Sigmoid colon (tissue), 6 donors: ENCODE measurements at regions not wholly inside any gene's neighbourhood (a gene's known extent, or its start where the extent isn't known, plus 50 kb on each side); places are given as distances from the start of the nearest gene placed in this dataset.

Experiments
- DNase-seq: peaks from one replicate; pipeline ENCODE4 v3.0.0-alpha.2; 2019
- H3K27ac ChIP-seq, 4 donors: fragments of 200-600 bp; sonication (generic); one replicate each; pipeline ENCODE4 v1.5.1; 2016 to 2019; ENCODE audit warnings: mild to moderate bottlenecking in 1 of 4
- H3K27me3 ChIP-seq, 3 donors: fragments of 200-600 bp; sonication (generic); one replicate each; pipeline ENCODE4 v1.5.1; 2019; ENCODE audit warnings: mild to moderate bottlenecking in 1 of 3
- H3K36me3 ChIP-seq, 4 donors: fragments of 200-600 bp; sonication (generic); one replicate each; pipeline ENCODE4 v1.5.1; 2016 to 2019
- H3K4me1 ChIP-seq, 4 donors: fragments of 200-600 bp; sonication (generic); one replicate each; pipeline ENCODE4 v1.5.1; 2017 to 2019
- H3K4me3 ChIP-seq, 4 donors: fragments of 200-600 bp; sonication (generic); one replicate each; pipeline ENCODE4 v1.5.1; 2017 to 2019; ENCODE audit warnings: mild to moderate bottlenecking in 2 of 4, moderate library complexity in 1 of 4
- H3K9me3 ChIP-seq, 4 donors: fragments of 200-600 bp in 3 of 4; sonication (generic) in 3 of 4; one replicate each; pipeline versions ENCODE4 v1.5.1 to v1.6.1; 2013 to 2019
- EP300 ChIP-seq, 4 donors: sonication (generic); formaldehyde crosslinking; IDR thresholded peaks; one replicate each; pipeline ENCODE4 v1.6.1; 2017; ENCODE audit warnings: antibody characterized with exemption in 4 of 4
- POLR2A ChIP-seq, 2 donors: fragments of 450-650 bp; IDR thresholded peaks; one replicate each; pipeline ENCODE4 v1.6.1; 2016; ENCODE audit warnings: antibody characterized with exemption in 2 of 2, mild to moderate bottlenecking in 2 of 2, moderate library complexity in 2 of 2
- POLR2AphosphoS5 ChIP-seq, 4 donors: sonication (generic); formaldehyde crosslinking; IDR thresholded peaks; one replicate each; pipeline ENCODE4 v1.6.1; 2017; ENCODE audit warnings: antibody characterized with exemption in 4 of 4
- WGBS, 2 donors: extraction: QIAGEN DNeasy Blood & Tissue Kit; methylation state at CpG; one replicate each; pipeline ENCODE4 v1.1.7; 2013; 5-methylcytosine and 5-hydroxymethylcytosine counted together
- intact Hi-C: fragments of 100-400 bp; cut with DNase I; formaldehyde crosslinking; loops from one replicate; pipeline ENCODE4 v1.15.1; 2023
- TF ChIP-seq, protein P1 (sequence below), 4 experiments: fragments of 450-650 bp in 3 of 4; fragments of 200-600 bp in 1 of 4; IDR thresholded peaks; one replicate each; pipeline ENCODE4 v1.5.1; 2016 to 2019; ENCODE audit warnings: antibody characterized with exemption in 4 of 4, mild to moderate bottlenecking in 3 of 4, moderate library complexity in 2 of 4
- donor health status: healthy with polysubstance abuse.
- donor health status: healthy.

DNA sequence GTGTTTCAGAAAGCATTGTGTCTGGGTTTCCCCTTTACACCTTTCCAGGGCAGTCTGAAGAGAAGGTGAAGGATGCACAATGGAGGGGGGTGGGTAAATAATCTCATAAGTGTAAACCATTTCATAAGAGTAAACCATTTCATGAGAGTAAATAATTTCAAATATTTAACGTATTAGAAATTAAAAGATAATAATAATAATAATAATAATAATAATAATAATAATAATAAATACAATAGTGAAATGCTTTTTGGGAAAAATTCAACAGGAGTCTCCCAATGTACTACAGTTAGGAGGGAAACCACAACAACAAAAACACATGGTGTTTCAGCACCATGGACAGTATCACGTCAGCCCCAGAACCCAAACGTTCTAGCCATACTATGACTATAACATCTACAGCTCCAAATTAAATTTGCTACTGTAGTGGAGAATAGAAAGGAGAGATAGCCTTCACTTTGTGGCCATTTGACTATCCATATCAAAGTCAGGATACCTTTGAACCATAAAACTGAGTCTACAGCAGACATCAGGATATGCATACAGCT, 691.8 kb downstream of the BCL11B start:
- no peak for DNase-seq
- Histone ChIP-seq H3K27ac (no peak overlapping the region), H3K36me3 (no peaks in the 10 kb centered on the region), H3K27me3 (no peaks in the 10 kb centered on the region), H3K4me1 (no peaks in the 10 kb centered on the region), H3K9me3 (no peaks in the 10 kb centered on the region), H3K4me3 (no peak overlapping the region)
- TF ChIP-seq EP300 (IDR thresholded peaks at IDR 0.05) (no peak), POLR2A (IDR thresholded peaks at IDR 0.05) (no peak), POLR2AphosphoS5 (IDR thresholded peaks at IDR 0.05) (no peak)
- TF ChIP-seq, protein P1, sequence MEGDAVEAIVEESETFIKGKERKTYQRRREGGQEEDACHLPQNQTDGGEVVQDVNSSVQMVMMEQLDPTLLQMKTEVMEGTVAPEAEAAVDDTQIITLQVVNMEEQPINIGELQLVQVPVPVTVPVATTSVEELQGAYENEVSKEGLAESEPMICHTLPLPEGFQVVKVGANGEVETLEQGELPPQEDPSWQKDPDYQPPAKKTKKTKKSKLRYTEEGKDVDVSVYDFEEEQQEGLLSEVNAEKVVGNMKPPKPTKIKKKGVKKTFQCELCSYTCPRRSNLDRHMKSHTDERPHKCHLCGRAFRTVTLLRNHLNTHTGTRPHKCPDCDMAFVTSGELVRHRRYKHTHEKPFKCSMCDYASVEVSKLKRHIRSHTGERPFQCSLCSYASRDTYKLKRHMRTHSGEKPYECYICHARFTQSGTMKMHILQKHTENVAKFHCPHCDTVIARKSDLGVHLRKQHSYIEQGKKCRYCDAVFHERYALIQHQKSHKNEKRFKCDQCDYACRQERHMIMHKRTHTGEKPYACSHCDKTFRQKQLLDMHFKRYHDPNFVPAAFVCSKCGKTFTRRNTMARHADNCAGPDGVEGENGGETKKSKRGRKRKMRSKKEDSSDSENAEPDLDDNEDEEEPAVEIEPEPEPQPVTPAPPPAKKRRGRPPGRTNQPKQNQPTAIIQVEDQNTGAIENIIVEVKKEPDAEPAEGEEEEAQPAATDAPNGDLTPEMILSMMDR (IDR thresholded peaks at IDR 0.05) = no peak
- 10 to 13% methylated on average over 3 of the region's 3 CpGs for WGBS, 2 donors
- intact Hi-C loops = no loop called here

DNA sequence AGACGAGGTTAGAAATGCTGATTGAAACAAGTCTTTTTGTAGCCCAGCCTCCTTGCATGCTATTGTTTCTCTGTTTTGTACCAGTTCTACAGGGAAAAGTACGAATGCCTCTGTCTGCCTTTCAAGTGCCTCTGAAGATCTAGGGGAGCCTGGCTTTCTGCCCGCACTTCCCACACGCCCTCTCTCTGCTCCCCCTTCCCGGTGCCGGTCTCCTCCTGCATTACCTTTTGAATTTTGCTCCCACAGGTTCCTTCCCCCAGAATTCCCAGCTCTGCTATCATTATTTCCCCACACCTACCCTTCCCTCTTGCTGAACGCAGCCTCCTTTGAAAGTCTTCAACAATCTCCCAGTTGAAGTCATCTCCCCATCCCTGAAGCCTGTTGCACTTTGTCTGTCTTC, 689.7 kb downstream of the BCL11B start:
- H3K4me3 ChIP-seq = no peak overlapping the region
- H3K36me3 ChIP-seq = no peaks in the 10 kb centered on the region
- TF ChIP-seq POLR2AphosphoS5 (IDR thresholded peaks at IDR 0.05) (no peak), POLR2A (IDR thresholded peaks at IDR 0.05) (no peak), EP300 (IDR thresholded peaks at IDR 0.05) (no peak)
- TF ChIP-seq, protein P1 (IDR thresholded peaks at IDR 0.05) = no peak
- intact Hi-C loops = no loop called here
- 66 to 79% methylated on average over 7 of the region's 7 CpGs for WGBS, 2 donors
- H3K9me3 ChIP-seq = no peaks in the 10 kb centered on the region
- H3K27me3 ChIP-seq = no peaks in the 10 kb centered on the region
- H3K4me1 ChIP-seq = no peaks in the 10 kb centered on the region
- no peak for DNase-seq
- H3K27ac ChIP-seq = no peak overlapping the region

DNA sequence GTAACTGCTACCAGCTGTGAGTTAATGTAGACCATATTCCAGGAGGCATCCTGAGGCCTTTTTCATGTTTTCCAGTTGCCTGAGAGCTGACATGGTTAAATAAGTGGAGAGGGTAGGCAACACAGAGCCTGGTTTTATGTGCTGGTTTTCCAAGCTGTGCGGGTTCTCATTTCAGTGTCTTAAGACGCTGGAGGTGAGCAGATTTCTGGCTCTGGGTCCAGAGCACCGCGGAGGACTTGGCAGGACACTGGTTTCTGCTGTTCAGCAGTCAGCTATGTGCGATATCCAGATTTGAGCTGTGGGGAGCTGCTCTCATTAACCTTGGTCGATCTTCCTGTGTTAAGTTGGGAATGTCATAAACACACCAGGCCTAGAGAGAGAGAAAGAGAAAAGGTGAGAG, 680.8 kb downstream of the BCL11B start:
- no peaks in the 10 kb centered on the region for H3K36me3 ChIP-seq
- no peak for DNase-seq
- H3K4me3 ChIP-seq = no peak overlapping the region
- no peak overlapping the region for H3K27ac ChIP-seq
- TF ChIP-seq POLR2AphosphoS5 (IDR thresholded peaks at IDR 0.05) = no peak
- TF ChIP-seq EP300 (IDR thresholded peaks at IDR 0.05) = no peak
- TF ChIP-seq, protein P1 (IDR thresholded peaks at IDR 0.05) = no peak
- TF ChIP-seq POLR2A (IDR thresholded peaks at IDR 0.05) = no peak
- H3K27me3 ChIP-seq = no peaks in the 10 kb centered on the region
- intact Hi-C loops = no loop called here
- H3K4me1 ChIP-seq = no peaks in the 10 kb centered on the region
- H3K9me3 ChIP-seq = no peaks in the 10 kb centered on the region
- WGBS, 2 donors = 74 to 82% methylated on average over 6 of the region's 6 CpGs

DNA sequence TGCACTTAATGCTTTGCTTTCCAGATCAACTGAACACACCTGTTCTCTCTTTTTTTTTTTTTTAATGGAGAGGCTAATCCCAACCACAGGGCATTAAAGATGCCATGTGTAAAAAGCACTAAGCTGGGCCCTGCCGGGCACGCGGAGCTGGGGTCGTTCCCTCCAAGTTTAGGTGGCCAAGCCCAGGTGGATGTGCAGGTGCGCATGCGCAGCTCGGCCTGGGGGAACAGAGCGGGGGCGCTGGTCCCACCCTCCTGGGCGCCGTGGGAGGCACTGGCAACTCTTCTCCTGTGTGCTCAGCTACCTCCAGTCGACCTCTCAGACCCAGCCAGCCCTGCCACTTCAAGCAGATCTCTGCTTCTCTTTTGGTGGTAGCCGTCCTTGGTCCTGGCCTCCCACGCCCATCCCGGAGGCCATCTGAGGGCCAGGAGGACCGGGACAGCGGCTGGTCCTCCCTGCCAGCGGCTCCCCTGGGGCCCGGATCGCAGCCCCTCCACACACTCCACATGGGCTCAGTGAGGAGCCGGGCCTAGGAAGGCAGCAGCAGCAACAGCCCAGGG, 679.3 kb downstream of the BCL11B start:
- intact Hi-C loops = no loop called here
- Histone ChIP-seq H3K4me1 (no peaks in the 10 kb centered on the region), H3K4me3 (no peak overlapping the region), H3K27me3 (no peaks in the 10 kb centered on the region), H3K36me3 (no peaks in the 10 kb centered on the region), H3K9me3 (no peaks in the 10 kb centered on the region), H3K27ac (no peak overlapping the region)
- TF ChIP-seq POLR2AphosphoS5 (IDR thresholded peaks at IDR 0.05) = no peak
- no peak for TF ChIP-seq EP300 (IDR thresholded peaks at IDR 0.05)
- TF ChIP-seq, protein P1 (IDR thresholded peaks at IDR 0.05) = no peak
- no peak for TF ChIP-seq POLR2A (IDR thresholded peaks at IDR 0.05)
- no peak for DNase-seq
- 85 to 91% methylated on average over 21 of the region's 21 CpGs for WGBS, 2 donors

DNA sequence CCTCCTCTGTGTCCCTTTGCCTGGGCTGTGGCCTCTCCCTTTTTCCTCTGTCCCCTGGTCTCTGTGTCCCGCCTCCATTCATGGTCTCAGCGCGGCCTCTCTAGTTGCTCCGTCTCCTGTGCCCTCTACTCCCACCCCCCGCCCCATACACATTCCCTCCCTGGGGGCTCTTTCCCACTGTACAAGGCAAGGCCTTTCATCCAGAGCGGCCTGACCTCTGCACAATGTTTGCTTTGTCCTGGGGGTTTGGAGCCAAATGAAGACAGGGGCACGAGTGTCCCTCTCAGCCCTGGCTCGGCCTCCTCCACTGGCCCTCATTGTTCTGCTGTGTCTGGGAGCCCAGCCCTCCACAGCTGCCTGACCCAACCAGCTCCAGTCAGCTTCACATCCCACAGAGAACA, 678.6 kb downstream of the BCL11B start:
- TF ChIP-seq EP300 (IDR thresholded peaks at IDR 0.05) (no peak), POLR2A (IDR thresholded peaks at IDR 0.05) (no peak), POLR2AphosphoS5 (IDR thresholded peaks at IDR 0.05) (no peak)
- TF ChIP-seq, protein P1 (IDR thresholded peaks at IDR 0.05) = no peak
- intact Hi-C loops = no loop called here
- no peaks in the 10 kb centered on the region for H3K36me3 ChIP-seq
- H3K27ac ChIP-seq = no peak overlapping the region
- 57 to 65% methylated on average over 8 of the region's 8 CpGs for WGBS, 2 donors
- no peaks in the 10 kb centered on the region for H3K9me3 ChIP-seq
- DNase-seq = no peak
- H3K27me3 ChIP-seq = no peaks in the 10 kb centered on the region
- no peaks in the 10 kb centered on the region for H3K4me1 ChIP-seq
- no peak overlapping the region for H3K4me3 ChIP-seq
